Chondrocyte (in vitro differentiated cells): ENCODE measurements at regions not wholly inside any gene's neighbourhood (a gene's known extent, or its start where the extent isn't known, plus 50 kb on each side); places are given as distances from the start of the nearest gene placed in this dataset.

ENCODE experiments used
- DNase-seq: peaks from one replicate; pipeline ENCODE4 v3.0.0; 2021; ENCODE audit warnings: mixed read lengths, low spot score
- H3K27ac Mint-ChIP-seq: one replicate; pipeline ENCODE4 v1.8.0; 2021; ENCODE audit warnings: mild to moderate bottlenecking, moderate library complexity, mixed read lengths; ENCODE audit not compliant: unreplicated experiment
- H3K27me3 Mint-ChIP-seq: 2 replicates; pipeline ENCODE4 v1.8.0; 2021; ENCODE audit warnings: low read depth, mixed read lengths
- H3K36me3 Mint-ChIP-seq: 2 replicates; pipeline ENCODE4 v1.8.0; 2021; ENCODE audit warnings: low read depth, mixed read lengths
- H3K4me1 Mint-ChIP-seq: 2 replicates; pipeline ENCODE4 v1.8.0; 2021; ENCODE audit warnings: low read depth, mild to moderate bottlenecking, mixed read lengths
- H3K4me3 Mint-ChIP-seq: one replicate; pipeline ENCODE4 v1.8.0; 2021; ENCODE audit warnings: mild to moderate bottlenecking, moderate library complexity, mixed read lengths; ENCODE audit not compliant: unreplicated experiment
- H3K9me3 Mint-ChIP-seq: 2 replicates; pipeline ENCODE4 v1.8.0; 2021; ENCODE audit warnings: low read depth, mixed read lengths
- CTCF ChIP-seq: fragments of 200-600 bp; sonication (generic); IDR thresholded peaks from 2 replicates; pipeline ENCODE4 v1.5.0; 2021; ENCODE audit warnings: antibody characterized with exemption, mild to moderate bottlenecking, moderate library complexity

- no peak for DNase-seq
- Mint-ChIP-seq H3K4me3 (no peak overlapping the region), H3K27ac (no peak overlapping the region), H3K9me3 (peaks cover 4% of the 10 kb centered on the region), H3K4me1 (peaks cover 21% of the 10 kb centered on the region), H3K27me3 (no peaks in the 10 kb centered on the region), H3K36me3 (peaks cover 1% of the 10 kb centered on the region)
- no peak for TF ChIP-seq CTCF
These were observed 242.6 kb upstream of the SETMAR start for GRCh38 chr3:4060603-4061002.

GRCh38 chr3:4061195-4061594 is 242.0 kb upstream of the SETMAR start:
- no peaks in the 10 kb centered on the region for H3K27me3 Mint-ChIP-seq
- H3K9me3 Mint-ChIP-seq = peaks cover 4% of the 10 kb centered on the region
- H3K4me3 Mint-ChIP-seq = no peak overlapping the region

GRCh38 chr3:4061783-4062360 is 241.3 kb upstream of the SETMAR start:
- DNase-seq = no peak
- no peak overlapping the region for H3K4me3 Mint-ChIP-seq
- H3K9me3 Mint-ChIP-seq = peaks cover 4% of the 10 kb centered on the region
- H3K27ac Mint-ChIP-seq = no peak overlapping the region
- TF ChIP-seq CTCF = no peak
- H3K27me3 Mint-ChIP-seq = no peaks in the 10 kb centered on the region
- H3K36me3 Mint-ChIP-seq = peaks cover 1% of the 10 kb centered on the region
- peaks cover 21% of the 10 kb centered on the region for H3K4me1 Mint-ChIP-seq

More at GRCh38 chr3:4061195-4061594, 242.0 kb upstream of the SETMAR start:
- Mint-ChIP-seq H3K36me3 (peaks cover 1% of the 10 kb centered on the region), H3K4me1 (peaks cover 21% of the 10 kb centered on the region), H3K27ac (no peak overlapping the region)
- no peak for DNase-seq
- no peak for TF ChIP-seq CTCF

- H3K36me3 Mint-ChIP-seq = peaks cover 1% of the 10 kb centered on the region
- no peak overlapping the region for H3K27ac Mint-ChIP-seq
- TF ChIP-seq CTCF = no peak
- DNase-seq = no peak
- no peaks in the 10 kb centered on the region for H3K27me3 Mint-ChIP-seq
- peaks cover 4% of the 10 kb centered on the region for H3K9me3 Mint-ChIP-seq
- no peak overlapping the region for H3K4me3 Mint-ChIP-seq
- H3K4me1 Mint-ChIP-seq = peaks cover 18% of the 10 kb centered on the region
These were observed 240.5 kb upstream of the SETMAR start for GRCh38 chr3:4062621-4063020.

GRCh38 chr3:4063916-4064574 is 239.1 kb upstream of the SETMAR start:
- Mint-ChIP-seq H3K4me3 (no peak overlapping the region), H3K27ac (no peak overlapping the region), H3K36me3 (peaks cover 1% of the 10 kb centered on the region), H3K27me3 (no peaks in the 10 kb centered on the region), H3K9me3 (peaks cover 4% of the 10 kb centered on the region), H3K4me1 (peaks cover 18% of the 10 kb centered on the region)
- no peak for DNase-seq
- TF ChIP-seq CTCF = no peak
